Prostate gland (tissue), 2 donors: ENCODE measurements at regions not wholly inside any gene's neighbourhood (a gene's known extent, or its start where the extent isn't known, plus 50 kb on each side); places are given as distances from the start of the nearest gene placed in this dataset.

ENCODE experiments used
- CTCF ChIP-seq, 4 experiments: fragments of 200-600 bp in 2 of 4; fragments of 450-650 bp in 2 of 4; sonication (generic) in 2 of 4; IDR thresholded peaks; 1 replicate in 3 of 4; 2 replicates in 1 of 4; pipeline ENCODE4 v1.5.1; 2016 to 2019; ENCODE audit warnings: antibody characterized with exemption in 4 of 4, mild to moderate bottlenecking in 2 of 4, moderate library complexity in 2 of 4
- POLR2A ChIP-seq: fragments of 450-650 bp; IDR thresholded peaks from one replicate; pipeline ENCODE4 v1.6.1; 2016; ENCODE audit warnings: antibody characterized with exemption, mild to moderate bottlenecking
- POLR2AphosphoS5 ChIP-seq: sonication (generic); formaldehyde crosslinking; IDR thresholded peaks from one replicate; pipeline ENCODE4 v1.6.1; 2017; ENCODE audit warnings: antibody characterized with exemption

DNA sequence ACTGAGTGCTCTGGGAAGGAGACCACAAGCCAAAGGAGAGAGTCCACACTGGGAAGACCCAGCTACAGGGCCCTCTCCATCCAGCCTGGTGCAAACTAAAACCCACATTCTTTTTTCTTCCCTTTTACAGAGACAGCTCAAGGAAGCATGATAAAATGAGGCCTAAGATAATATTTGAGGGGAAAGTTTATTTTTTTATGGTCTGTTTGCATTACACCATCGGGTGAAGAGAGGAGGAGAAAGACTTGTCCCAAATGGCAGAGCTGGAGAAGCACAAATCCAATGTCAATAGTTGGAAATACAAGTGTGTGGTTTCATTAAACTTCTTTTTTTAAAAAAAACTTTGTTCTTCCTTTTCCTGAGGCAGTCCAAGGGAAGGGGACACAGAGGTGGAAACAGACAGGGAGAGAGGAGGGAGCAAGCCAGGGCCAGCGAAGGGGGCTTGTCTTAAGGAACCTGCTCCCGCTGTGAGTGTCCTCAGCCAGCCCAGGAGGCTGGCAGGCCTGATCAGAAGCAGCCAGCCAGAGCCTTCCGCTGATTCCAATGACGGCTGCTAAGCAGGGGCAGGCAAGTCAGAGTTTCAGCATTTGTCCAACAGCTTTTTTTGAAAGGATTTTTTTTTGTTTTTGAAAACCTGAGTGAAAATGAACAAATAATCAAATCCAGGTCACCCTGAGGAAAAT, 203.8 kb upstream of the SIX2 start:
- TF ChIP-seq POLR2A = no peak
- no peak for TF ChIP-seq CTCF (IDR thresholded peaks at IDR 0.05)
- no peak for TF ChIP-seq POLR2AphosphoS5
